Stomach (tissue), 4 donors: ENCODE measurements at regions not wholly inside any gene's neighbourhood (a gene's known extent, or its start where the extent isn't known, plus 50 kb on each side); places are given as distances from the start of the nearest gene placed in this dataset.

Source experiments
- EP300 ChIP-seq: sonication (generic); formaldehyde crosslinking; IDR thresholded peaks from one replicate; pipeline ENCODE4 v1.6.1; 2017; ENCODE audit warnings: antibody characterized with exemption
- POLR2A ChIP-seq, 4 donors: fragments of 450-650 bp; IDR thresholded peaks; one replicate each; pipeline ENCODE4 v1.6.1; 2016; ENCODE audit warnings: antibody characterized with exemption in 4 of 4, control low read depth in 2 of 4, mild to moderate bottlenecking in 1 of 4, moderate library complexity in 1 of 4
- TF ChIP-seq, protein P1 (sequence below), 7 experiments: fragments of 450-650 bp in 4 of 7; fragments of 200-600 bp in 3 of 7; sonication (generic) in 3 of 7; IDR thresholded peaks; one replicate each; pipeline ENCODE4 v1.5.1; 2016 to 2019; ENCODE audit warnings: antibody characterized with exemption in 7 of 7, control low read depth in 2 of 7, mild to moderate bottlenecking in 1 of 7

DNA sequence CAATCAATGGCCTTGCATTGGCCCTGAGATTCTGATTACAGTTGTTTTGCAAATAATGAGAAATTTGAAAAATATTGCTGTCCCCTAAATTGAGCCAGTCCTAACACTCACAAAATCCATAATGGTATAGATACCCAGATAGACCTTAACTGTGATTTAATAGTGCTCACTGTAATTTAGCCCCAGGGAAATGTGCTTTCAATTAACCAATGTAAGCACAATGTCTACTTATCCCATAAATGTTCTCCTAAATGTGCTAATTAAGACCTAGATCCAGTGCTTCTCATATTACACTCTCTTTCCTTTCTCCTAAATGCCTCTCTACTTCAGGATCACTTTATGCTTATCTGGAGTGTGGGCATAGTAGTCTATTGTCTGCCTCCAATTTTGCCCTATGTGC lies 417.8 kb upstream of the CCL2 start:
- TF ChIP-seq POLR2A (IDR thresholded peaks at IDR 0.05) (no peak), EP300 (no peak)
- TF ChIP-seq, protein P1, sequence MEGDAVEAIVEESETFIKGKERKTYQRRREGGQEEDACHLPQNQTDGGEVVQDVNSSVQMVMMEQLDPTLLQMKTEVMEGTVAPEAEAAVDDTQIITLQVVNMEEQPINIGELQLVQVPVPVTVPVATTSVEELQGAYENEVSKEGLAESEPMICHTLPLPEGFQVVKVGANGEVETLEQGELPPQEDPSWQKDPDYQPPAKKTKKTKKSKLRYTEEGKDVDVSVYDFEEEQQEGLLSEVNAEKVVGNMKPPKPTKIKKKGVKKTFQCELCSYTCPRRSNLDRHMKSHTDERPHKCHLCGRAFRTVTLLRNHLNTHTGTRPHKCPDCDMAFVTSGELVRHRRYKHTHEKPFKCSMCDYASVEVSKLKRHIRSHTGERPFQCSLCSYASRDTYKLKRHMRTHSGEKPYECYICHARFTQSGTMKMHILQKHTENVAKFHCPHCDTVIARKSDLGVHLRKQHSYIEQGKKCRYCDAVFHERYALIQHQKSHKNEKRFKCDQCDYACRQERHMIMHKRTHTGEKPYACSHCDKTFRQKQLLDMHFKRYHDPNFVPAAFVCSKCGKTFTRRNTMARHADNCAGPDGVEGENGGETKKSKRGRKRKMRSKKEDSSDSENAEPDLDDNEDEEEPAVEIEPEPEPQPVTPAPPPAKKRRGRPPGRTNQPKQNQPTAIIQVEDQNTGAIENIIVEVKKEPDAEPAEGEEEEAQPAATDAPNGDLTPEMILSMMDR (IDR thresholded peaks at IDR 0.05) = no peak
